ENCODE measurements at regions not wholly inside any gene's neighbourhood (a gene's known extent, or its start where the extent isn't known, plus 50 kb on each side); places are given as distances from the start of the nearest gene placed in this dataset.
A peak's percentile ranks its signal among the peaks of the same experiment; 100 is the strongest.

- Histone ChIP-seq H3K9me3 (ENCODE audit: low read depth) (no peaks in the 10 kb centered on the region), H2AFZ (no peak overlapping the region)
Observed at GRCh38 chr6:140225701-140226436, 851.4 kb upstream of the CITED2 start.

GRCh38 chr6:140217283-140217682 lies 842.8 kb upstream of the CITED2 start:
- no peak overlapping the region for H3K4me2 ChIP-seq
- H2AFZ ChIP-seq: no peak overlapping the region
- H3K27me3 ChIP-seq: no peaks in the 10 kb centered on the region
- no peaks in the 10 kb centered on the region for H3K36me3 ChIP-seq (replicated peaks; ENCODE audit: insufficient read depth, low read depth)
- no peaks in the 10 kb centered on the region for H3K79me2 ChIP-seq
- H3K27ac ChIP-seq: no peak overlapping the region
- no peak overlapping the region for H3K4me3 ChIP-seq
- DNase-seq (ENCODE audit: low spot score): no peak
- no peaks in the 10 kb centered on the region for H3K4me1 ChIP-seq (ENCODE audit: insufficient read depth)
- H3K9me2 ChIP-seq (replicated peaks; ENCODE audit: insufficient read depth): no peaks in the 10 kb centered on the region
- no peaks in the 10 kb centered on the region for H4K20me1 ChIP-seq (ENCODE audit: insufficient read depth, poor library complexity, severe bottlenecking)
- no peaks in the 10 kb centered on the region for H3K9me3 ChIP-seq (ENCODE audit: low read depth)
- no peak for TF ChIP-seq EZH2phosphoT487 (IDR thresholded peaks at IDR 0.05; ENCODE audit: low read depth, severe bottlenecking, unreplicated experiment)
- no peak for TF ChIP-seq EZH2 (IDR thresholded peaks at IDR 0.05; ENCODE audit: borderline replicate concordance)
- no peak for TF ChIP-seq CTCF (IDR thresholded peaks at IDR 0.05; ENCODE audit: poor library complexity)

More at GRCh38 chr6:140225701-140226436, 851.4 kb upstream of the CITED2 start:
- WGBS (ENCODE audit: low lambda C conversion rate, missing lambda C conversion rate): 80% methylated on average over 2 of the region's 2 CpGs
- H3K79me2 ChIP-seq: no peaks in the 10 kb centered on the region
- H3K36me3 ChIP-seq (replicated peaks; ENCODE audit: insufficient read depth, low read depth): no peaks in the 10 kb centered on the region
- H3K27me3 ChIP-seq: no peaks in the 10 kb centered on the region
- no peak overlapping the region for H3K4me2 ChIP-seq
- no peak overlapping the region for H3K4me3 ChIP-seq
- H3K4me1 ChIP-seq (ENCODE audit: insufficient read depth): peaks cover 3% of the 10 kb centered on the region
- no peak overlapping the region for H3K27ac ChIP-seq
- no peaks in the 10 kb centered on the region for H4K20me1 ChIP-seq (ENCODE audit: insufficient read depth, poor library complexity, severe bottlenecking)
- TF ChIP-seq EZH2 (IDR thresholded peaks at IDR 0.05; ENCODE audit: borderline replicate concordance): no peak
- no peak for TF ChIP-seq EZH2phosphoT487 (IDR thresholded peaks at IDR 0.05; ENCODE audit: low read depth, severe bottlenecking, unreplicated experiment)
- no peak for TF ChIP-seq CTCF (IDR thresholded peaks at IDR 0.05; ENCODE audit: poor library complexity)
- DNase-seq (ENCODE audit: low spot score): no peak
- no peaks in the 10 kb centered on the region for H3K9me2 ChIP-seq (replicated peaks; ENCODE audit: insufficient read depth)

GRCh38 chr6:140209775-140210174 lies 835.3 kb upstream of the CITED2 start:
- H3K27ac ChIP-seq: peak overlapping the region; percentile 8
- WGBS (ENCODE audit: low lambda C conversion rate, missing lambda C conversion rate): 74% methylated on average over 1 of the region's 1 CpG
- no peak overlapping the region for H2AFZ ChIP-seq

More at GRCh38 chr6:140209775-140210174, 835.3 kb upstream of the CITED2 start:
- Histone ChIP-seq H3K4me3 (no peak overlapping the region), H3K79me2 (no peaks in the 10 kb centered on the region), H3K27me3 (no peaks in the 10 kb centered on the region), H3K4me2 (no peak overlapping the region), H4K20me1 (ENCODE audit: insufficient read depth, poor library complexity, severe bottlenecking) (no peaks in the 10 kb centered on the region), H3K4me1 (ENCODE audit: insufficient read depth) (peaks cover 6% of the 10 kb centered on the region), H3K9me2 (replicated peaks; ENCODE audit: insufficient read depth) (no peaks in the 10 kb centered on the region), H3K36me3 (replicated peaks; ENCODE audit: insufficient read depth, low read depth) (no peaks in the 10 kb centered on the region), H3K9me3 (ENCODE audit: low read depth) (no peaks in the 10 kb centered on the region)
- DNase-seq (ENCODE audit: low spot score): peak; percentile 15
- TF ChIP-seq EZH2phosphoT487 (IDR thresholded peaks at IDR 0.05; ENCODE audit: low read depth, severe bottlenecking, unreplicated experiment) (no peak), EZH2 (IDR thresholded peaks at IDR 0.05; ENCODE audit: borderline replicate concordance) (no peak), CTCF (IDR thresholded peaks at IDR 0.05; ENCODE audit: poor library complexity) (no peak)

All from hepatocyte (in vitro differentiated cells).